HFFc6 (cell line): ENCODE measurements at regions not wholly inside any gene's neighbourhood (a gene's known extent, or its start where the extent isn't known, plus 50 kb on each side); places are given as distances from the start of the nearest gene placed in this dataset.

ENCODE experiments used
- DNase-seq: peaks from one replicate; pipeline ENCODE4 v3.0.0-alpha.2; 2018
- H3K27ac Mint-ChIP-seq: 2 replicates; pipeline ENCODE4 v1.8.0; 2020; ENCODE audit warnings: mild to moderate bottlenecking, mixed read lengths
- H3K27me3 Mint-ChIP-seq: 2 replicates; pipeline ENCODE4 v1.8.0; 2021; ENCODE audit warnings: mild to moderate bottlenecking, moderate library complexity, mixed read lengths; ENCODE audit not compliant: insufficient read depth
- H3K36me3 Mint-ChIP-seq: 2 replicates; pipeline ENCODE4 v1.8.0; 2021; ENCODE audit warnings: low read depth, mixed read lengths
- H3K4me1 Mint-ChIP-seq: 2 replicates; pipeline ENCODE4 v1.8.0; 2020; ENCODE audit warnings: low read depth, mixed read lengths
- H3K4me3 Mint-ChIP-seq: 2 replicates; pipeline ENCODE4 v1.8.0; 2020; ENCODE audit warnings: mild to moderate bottlenecking, moderate library complexity, mixed read lengths
- H3K9me3 Mint-ChIP-seq: 2 replicates; pipeline ENCODE4 v1.8.0; 2020; ENCODE audit warnings: mild to moderate bottlenecking, mixed read lengths
- TF ChIP-seq, protein P1 (sequence below): fragments of 200-600 bp; sonication (generic); IDR thresholded peaks from 2 replicates; pipeline ENCODE4 v1.5.0; 2021; ENCODE audit warnings: antibody characterized with exemption, mild to moderate bottlenecking

DNA sequence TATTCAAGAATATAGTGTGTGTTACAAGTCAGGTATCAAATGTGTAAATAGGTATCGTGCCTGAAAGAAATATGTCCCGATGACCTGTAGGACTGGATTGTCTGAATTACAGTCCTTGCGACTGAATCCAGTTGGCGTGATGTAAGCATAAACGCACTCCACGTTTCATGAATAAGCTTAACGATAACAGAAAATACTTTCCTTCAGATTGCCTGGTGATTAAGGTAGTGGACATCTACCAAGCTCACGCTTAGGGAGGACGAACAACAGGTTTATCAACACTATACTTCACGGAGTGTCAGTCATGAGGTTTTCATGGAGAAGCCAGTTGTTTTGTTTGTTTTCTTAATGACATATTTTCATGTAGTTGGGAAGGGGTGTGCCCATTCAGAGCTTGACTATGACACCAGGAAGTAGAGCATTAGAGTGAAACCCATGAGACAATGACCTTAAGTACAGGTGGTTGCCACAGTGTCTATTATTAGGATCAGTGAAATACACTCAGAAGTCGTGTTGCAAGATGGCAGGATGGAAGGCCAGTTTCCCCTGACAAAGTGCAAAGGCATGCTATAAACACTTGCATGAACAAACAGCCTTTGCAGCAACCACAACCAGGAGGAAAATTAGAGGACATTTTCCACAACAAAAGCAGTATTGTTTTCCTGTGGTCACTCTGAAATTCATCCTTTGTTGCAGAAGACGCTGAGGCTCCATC, 305.8 kb upstream of the PRDM1 start:
- TF ChIP-seq, protein P1, sequence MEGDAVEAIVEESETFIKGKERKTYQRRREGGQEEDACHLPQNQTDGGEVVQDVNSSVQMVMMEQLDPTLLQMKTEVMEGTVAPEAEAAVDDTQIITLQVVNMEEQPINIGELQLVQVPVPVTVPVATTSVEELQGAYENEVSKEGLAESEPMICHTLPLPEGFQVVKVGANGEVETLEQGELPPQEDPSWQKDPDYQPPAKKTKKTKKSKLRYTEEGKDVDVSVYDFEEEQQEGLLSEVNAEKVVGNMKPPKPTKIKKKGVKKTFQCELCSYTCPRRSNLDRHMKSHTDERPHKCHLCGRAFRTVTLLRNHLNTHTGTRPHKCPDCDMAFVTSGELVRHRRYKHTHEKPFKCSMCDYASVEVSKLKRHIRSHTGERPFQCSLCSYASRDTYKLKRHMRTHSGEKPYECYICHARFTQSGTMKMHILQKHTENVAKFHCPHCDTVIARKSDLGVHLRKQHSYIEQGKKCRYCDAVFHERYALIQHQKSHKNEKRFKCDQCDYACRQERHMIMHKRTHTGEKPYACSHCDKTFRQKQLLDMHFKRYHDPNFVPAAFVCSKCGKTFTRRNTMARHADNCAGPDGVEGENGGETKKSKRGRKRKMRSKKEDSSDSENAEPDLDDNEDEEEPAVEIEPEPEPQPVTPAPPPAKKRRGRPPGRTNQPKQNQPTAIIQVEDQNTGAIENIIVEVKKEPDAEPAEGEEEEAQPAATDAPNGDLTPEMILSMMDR, result no peak
- H3K9me3 Mint-ChIP-seq, result peaks cover 2% of the 10 kb centered on the region
- DNase-seq, result no peak
- no peak overlapping the region for H3K27ac Mint-ChIP-seq
- no peaks in the 10 kb centered on the region for H3K27me3 Mint-ChIP-seq
- peaks cover 20% of the 10 kb centered on the region for H3K4me1 Mint-ChIP-seq
- H3K36me3 Mint-ChIP-seq, result peaks cover 2% of the 10 kb centered on the region
- H3K4me3 Mint-ChIP-seq, result no peak overlapping the region

DNA sequence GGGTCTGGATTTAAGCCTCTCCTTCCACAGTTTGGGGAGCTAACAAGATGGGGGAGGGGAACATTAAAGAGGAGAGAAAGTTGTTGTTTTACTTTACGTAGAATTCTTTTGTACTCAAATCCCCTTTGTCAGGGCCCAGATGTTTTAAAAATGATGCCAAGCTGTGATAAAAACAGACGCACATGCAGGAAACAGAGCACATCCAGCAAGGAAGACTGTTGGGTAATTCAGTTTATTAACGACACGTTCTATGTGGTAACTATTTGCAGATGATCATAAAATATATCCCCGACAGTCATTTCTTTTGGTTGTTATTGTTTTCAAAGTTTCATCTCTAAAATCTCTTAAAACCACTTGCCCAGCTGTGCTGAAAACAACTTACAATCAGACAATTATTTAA, 307.0 kb upstream of the PRDM1 start:
- Mint-ChIP-seq H3K4me1 (peaks cover 12% of the 10 kb centered on the region), H3K9me3 (peaks cover 8% of the 10 kb centered on the region), H3K27ac (no peak overlapping the region), H3K36me3 (peaks cover 9% of the 10 kb centered on the region), H3K27me3 (no peaks in the 10 kb centered on the region), H3K4me3 (no peak overlapping the region)
- TF ChIP-seq, protein P1, result no peak
- DNase-seq, result no peak

DNA sequence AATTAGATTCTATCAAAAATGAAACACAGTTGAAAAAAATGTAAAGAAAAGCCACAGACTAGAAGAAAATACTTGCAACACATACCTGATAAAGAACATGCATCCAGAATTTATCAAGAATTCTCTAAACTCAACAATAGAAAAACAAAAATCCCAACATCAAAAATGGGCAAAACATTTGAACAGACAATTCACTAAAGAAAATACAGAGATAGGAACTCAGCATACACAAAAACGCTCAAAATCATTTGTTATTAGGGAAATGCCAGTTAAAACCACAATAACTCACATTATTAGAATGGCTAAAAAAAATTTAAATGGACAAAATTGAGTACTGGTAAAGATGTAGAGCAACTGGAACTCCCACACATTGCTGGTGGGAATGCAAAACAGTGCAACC, 311.0 kb upstream of the PRDM1 start:
- Mint-ChIP-seq H3K27me3 (no peaks in the 10 kb centered on the region), H3K36me3 (peaks cover 9% of the 10 kb centered on the region), H3K4me3 (no peak overlapping the region), H3K4me1 (peaks cover under 1% of the 10 kb centered on the region), H3K27ac (no peak overlapping the region), H3K9me3 (peaks cover 8% of the 10 kb centered on the region)
- TF ChIP-seq, protein P1, result no peak
- DNase-seq, result no peak

- DNase-seq, result no peak
- H3K27me3 Mint-ChIP-seq, result no peaks in the 10 kb centered on the region
- TF ChIP-seq, protein P1, result no peak
- no peak overlapping the region for H3K27ac Mint-ChIP-seq
- H3K36me3 Mint-ChIP-seq, result peaks cover 9% of the 10 kb centered on the region
- H3K9me3 Mint-ChIP-seq, result peaks cover 8% of the 10 kb centered on the region
- no peak overlapping the region for H3K4me3 Mint-ChIP-seq
- no peaks in the 10 kb centered on the region; the same call in 1 of the 2 replicates for H3K4me1 Mint-ChIP-seq
Measured at GRCh38 chr6:105774247-105774646, 311.9 kb upstream of the PRDM1 start.

DNA sequence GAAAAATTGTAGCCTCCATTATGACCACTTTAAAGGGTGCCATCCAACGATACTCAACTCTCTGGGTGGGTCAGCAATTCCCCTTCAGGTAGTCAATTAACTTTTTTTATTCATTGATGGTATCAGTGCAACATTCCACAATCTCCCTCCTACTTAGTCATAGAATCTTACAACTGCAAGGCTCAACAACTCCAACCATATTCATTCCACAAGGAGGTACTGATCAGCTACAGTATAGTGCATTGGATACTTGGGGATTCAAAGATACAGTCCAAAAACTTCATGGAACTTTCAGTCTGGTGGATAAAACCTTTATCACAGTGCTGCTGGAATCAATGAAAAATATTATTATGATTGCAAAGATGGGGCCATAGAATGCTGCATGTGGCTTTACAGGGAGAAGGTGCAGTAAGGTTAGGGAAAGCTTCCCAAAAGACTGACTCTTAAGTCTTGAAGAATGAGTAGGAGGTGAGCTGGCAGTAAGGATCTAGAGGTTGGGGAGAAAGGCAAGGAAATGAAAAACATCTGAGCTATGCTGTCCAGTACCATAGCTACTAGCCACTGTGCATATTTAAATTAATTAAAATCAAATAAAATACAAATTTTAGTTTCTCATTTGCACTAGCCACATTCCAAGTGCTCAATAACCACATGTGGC, 314.7 kb upstream of the PRDM1 start:
- Mint-ChIP-seq H3K9me3 (peaks cover 8% of the 10 kb centered on the region), H3K4me3 (peak overlapping the region; percentile 5; the same call in 1 of the 2 replicates), H3K27me3 (no peaks in the 10 kb centered on the region), H3K27ac (peak overlapping the region; percentile 57), H3K4me1 (no peaks in the 10 kb centered on the region; the same call in 1 of the 2 replicates), H3K36me3 (peaks cover 9% of the 10 kb centered on the region)
- TF ChIP-seq, protein P1, result no peak
- peak; percentile 43 for DNase-seq
